GM18519 (cell line): ENCODE measurements at regions not wholly inside any gene's neighbourhood (a gene's known extent, or its start where the extent isn't known, plus 50 kb on each side); places are given as distances from the start of the nearest gene placed in this dataset.

Experiments
- ATAC-seq: cut with Tn5 transposase; IDR thresholded peaks from one replicate; pipeline ENCODE4 v1.9.1; 2021; ENCODE audit warnings: mild to moderate bottlenecking, moderate library complexity; ENCODE audit not compliant: unreplicated experiment, low FRiP score

DNA sequence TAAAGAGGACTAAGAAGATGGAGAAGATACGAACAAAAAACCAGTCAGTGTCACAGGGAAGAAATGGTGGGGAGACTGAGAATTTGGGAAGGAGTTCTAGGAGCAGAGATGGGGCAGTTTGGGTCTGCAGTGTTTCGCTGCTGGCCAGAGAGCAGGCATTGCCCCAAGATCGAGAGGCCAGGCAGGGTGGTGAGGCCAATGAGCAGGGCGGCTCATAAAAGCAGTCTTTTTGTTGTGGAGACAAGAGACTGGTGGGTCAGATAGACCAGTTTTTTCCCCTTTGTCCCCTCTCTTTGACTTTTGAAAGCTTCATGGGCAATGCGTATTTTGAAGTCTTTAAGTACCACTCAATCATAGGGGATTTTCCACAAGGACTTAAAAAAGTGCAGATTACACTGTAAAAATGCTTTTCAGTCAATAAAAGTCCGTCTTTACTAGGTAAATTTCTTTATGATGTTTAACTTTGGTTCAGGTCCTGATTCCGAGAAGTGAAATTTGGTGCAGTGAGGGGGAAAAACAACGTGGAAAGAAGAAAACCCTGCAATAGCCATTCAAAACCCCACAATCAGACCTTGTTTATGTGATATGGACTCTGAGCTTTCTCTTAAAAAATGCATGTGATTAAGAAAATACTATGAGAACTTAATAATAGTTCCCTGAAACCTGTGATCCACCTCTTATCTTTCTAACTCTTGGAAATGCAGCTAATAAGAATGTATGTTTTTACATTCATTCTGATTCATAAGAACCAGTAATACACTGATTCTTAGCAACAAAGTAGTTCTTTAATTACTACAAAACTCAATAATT, 338.9 kb downstream of the KLF5 start:
- ATAC-seq, result no peak

DNA sequence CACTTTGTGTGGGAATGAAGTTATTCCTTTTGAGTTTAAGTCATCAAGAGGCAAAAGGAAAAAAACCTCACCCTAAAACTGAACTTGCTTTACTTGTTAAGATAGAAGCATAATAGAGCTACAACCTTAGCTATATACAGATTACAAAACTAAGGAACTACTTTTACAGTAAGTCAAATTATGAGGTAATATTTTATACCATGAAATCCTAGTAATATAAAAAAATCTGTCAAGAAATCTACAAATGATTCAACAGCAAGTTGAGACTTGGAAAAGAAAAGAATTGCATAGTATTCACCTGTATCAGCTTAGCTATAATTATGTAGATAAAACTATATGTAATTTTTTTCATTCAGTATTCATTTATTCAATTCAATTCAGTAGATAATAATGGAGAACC, 335.3 kb downstream of the KLF5 start:
- ATAC-seq, result no peak

DNA sequence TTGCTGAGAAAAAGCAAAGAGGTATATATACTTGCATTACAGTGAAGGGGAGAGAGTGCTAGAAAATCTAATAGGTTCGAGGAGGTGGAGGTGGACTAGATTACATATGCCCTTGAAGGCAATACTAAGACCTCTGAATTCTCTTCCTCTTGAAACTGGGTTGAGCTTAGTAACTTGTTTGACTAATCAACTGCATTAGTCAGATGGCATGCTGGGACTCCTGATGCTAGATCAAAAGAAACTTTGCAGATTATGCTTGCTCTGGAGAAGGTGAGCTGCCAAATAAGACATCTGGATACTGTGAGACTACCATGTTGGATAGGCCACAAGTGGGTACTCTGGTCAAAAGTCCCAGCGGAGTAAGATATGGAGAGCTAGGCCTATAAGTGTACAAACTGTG, 331.3 kb downstream of the KLF5 start:
- ATAC-seq, result no peak

DNA sequence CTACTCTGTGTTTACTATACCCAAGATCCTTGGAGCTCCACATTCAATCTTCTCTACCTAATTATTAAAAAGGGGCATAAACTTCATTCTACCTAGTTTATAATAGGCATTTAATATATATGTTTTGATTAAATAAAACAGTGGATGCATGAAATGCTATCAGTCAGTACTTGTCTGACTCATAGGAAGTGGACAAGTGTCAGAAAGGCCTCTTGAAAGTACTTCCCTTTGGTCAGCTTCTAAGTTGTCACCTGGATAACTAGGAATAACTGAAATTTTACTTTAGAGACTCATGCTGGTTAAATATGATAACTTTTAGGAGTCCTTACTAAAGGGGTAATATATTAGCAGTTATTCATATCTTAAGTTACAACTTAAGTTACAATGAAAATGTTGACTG, 329.8 kb downstream of the KLF5 start:
- no peak for ATAC-seq

DNA sequence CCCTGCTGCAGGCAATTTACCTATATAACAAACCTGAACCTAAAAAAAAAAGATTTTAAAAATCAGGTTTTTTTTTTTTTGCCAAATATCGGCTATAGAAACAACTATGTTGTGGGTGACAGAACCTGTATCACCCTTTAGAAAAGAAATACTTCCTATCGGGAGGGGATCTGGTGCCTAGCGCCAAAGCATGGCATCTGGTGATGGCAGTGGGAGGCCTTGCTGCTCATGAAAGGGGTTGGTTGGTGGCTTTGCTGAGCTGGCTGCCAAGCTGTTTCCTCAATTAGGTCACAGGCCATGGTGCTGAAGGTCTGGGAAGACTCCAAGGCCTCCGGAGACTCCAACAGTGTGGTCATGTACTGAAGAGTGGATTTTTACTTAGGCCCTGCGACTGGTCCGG, 328.5 kb downstream of the KLF5 start:
- ATAC-seq, result no peak

DNA sequence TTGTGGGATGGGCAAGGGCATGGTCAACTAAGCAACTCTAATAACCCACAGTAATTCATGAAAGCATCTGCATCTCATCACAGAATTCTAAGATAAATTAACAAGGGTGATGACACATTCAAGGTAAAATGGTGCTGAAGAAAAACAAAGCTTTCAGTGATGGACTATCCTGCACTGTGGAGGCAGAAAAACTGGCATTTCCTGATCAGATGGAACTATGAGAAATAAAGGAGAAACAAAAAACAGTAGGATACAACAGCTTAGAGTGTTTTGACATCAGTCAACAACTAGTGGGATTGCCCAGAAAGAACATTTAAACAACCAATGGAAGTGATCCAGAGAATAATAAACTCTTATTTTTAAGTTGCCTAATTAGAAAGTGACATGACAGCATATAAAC, 327.0 kb downstream of the KLF5 start:
- no peak for ATAC-seq

DNA sequence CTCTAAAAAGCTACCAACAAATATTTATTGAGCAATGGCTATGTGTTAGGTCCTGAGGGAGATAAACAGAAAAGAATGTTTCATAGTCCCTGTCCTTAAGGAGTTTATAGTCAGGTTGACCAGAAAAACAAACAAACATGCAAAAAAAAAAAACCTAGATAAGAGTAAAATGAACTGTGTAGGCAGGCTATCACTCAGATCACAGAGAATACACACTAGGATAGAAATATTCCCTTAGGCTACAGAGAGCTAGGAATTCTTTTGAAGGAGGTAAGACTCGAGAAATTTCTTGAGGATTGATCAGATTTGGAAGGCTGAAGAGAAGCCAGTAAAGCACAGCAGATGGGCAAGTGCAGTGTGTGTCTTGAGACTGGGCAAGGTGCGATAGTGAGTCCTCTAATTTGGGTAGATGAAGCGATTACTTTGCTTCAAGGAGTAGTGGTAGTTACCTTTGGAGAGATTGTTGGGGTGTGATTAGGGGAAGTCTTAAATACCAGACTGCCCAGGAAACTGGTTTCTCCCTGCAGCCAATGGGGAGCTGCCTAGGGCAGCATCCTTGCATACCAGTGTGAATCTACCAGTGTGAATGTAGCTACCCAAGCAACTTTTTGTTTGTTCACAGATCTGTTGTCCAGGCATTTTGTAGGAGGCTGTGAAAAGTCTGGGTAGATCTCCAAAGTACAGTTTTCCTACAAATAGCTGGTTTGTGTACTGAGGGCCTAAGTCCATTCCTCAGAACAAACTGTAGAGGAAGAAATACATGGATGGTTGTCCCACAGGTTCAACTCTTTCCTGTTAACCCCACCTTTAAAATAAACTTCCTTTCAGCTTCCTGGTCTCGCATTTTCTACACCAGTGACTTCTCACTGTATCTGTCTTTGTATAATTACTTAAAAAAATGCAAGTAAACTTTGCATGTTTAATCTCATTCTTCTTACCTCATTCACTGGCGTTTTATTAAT, 314.1 kb downstream of the KLF5 start:
- ATAC-seq, result no peak

DNA sequence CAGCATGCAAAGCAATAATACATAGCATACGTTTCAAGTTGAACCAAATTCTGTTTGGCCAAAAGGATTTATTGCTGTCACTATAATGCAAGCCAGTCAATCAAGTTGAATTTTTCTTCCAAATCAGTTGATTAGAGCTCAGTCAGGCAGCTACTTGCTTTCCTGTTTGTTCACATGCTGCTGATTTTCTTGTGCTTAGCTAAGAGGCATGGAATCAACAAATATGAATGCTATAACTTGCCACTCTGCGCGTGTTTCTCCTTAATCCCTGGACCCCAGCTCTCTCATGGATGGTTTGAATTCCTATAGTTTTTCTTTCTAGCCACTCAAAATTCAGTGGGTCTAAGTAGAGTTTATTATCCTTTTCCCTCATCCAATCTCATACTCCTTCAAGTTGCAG, 311.3 kb downstream of the KLF5 start:
- no peak for ATAC-seq

DNA sequence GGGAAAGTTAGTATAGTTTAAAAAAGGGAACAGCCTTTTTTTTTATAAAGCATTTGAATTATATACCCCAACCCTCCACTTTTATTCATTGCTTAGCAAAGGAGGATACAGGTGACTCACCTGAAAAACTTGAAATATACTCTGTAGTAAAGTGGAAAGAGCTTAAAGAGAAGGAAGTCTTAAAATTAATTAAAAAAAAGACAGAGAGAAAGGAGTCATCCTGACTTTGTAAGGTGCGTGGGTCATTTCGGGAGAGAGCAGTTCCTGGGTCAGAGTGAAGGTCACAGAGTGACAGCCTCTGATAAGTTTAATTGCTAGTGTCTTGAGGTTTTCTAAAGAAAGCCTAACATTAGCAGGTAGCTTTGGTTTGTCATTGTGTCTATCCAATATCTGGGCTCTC, 310.3 kb downstream of the KLF5 start:
- ATAC-seq, result no peak

DNA sequence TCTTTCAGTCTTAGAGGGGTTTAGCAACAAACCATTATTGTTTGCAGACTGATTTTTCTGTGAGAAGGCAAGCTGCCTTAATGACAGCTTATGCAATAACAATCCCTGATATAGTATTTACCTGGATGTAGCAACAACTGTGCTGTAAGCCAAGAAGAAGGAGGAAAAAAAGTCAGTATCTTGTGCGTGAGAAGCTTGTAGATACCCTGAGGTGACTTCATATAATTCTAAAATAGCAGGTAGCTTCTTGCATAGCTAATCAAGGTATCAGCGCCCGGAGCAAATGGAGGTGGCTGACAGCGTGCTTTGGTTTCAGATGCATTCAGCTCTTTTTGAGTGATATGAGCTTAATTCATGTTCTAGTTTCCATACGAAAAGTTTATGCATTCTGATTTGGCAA, 309.8 kb downstream of the KLF5 start:
- ATAC-seq, result no peak

DNA sequence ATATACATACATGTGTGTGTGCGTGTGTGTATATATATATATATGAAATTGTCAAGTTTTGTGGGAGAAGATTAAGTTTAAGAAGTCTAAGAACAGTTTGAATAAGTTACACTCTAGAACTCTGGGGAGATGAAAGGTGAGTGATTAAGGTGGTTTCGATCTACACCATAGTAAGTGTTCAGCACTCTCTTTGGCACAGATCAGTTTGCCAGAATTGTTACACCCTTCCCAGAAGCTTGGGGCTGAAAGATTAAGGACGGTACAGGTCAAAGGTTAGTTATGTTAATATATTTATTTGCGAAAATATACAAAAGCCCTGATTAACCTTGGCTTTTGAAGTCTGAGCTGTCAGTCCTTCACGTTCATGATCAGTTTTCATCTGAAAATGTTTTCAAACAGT, 309.1 kb downstream of the KLF5 start:
- ATAC-seq, result no peak

DNA sequence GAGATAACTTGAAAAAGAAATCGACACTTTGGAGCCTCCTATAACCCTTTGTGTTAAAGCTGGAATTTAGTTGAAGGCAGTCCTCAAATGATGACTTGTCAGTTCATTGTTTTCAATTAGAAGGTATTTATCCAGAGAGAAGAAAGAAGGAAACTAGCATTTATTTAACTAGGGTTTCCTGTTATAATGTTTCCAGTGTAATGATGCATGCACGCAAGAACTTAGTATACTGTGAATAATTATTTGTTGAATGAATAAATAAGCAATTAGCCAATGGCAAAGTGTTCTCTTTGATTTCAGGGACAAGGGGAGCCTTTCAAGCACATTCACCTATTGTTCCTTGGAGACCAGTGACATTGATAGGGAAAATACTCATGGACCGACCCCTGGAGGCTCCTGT, 307.4 kb downstream of the KLF5 start:
- no peak for ATAC-seq

DNA sequence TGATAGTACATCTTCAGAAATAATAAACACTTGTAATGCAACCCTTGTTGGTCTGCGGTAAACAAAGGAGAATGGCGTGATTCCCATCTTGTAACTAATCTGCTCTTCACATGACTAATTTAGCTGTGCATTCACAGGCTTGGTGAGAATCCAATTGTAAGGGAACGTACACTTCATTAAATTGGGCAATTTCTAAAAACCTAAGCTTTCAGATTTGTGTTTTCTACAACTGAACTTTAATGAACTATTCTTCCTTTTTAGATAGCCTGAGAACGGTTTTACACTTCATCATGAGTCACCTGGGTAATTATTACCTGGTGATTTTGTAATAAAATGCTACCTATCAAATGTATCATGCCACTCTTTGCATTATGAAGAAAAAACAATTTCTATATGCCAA, 306.9 kb downstream of the KLF5 start:
- ATAC-seq, result no peak

DNA sequence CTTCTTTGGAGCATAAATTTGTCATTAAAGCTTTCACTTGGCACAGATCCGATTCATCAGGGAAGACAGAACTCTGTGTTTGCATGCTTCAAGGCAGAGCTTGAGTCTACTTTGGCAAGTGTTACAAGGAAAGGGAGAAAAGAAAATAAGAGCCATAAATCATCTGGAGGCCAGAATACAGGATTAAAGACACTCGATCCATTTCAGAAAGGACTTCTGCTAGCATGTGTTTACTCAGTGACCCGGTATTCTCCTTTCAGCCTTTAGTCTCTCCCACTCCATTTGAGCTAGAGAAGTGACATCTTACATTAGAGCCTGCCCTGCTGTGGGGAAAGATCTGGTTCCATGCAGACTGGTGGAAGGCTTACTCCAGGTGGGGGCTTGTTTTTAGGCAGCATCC, 306.4 kb downstream of the KLF5 start:
- ATAC-seq, result no peak

DNA sequence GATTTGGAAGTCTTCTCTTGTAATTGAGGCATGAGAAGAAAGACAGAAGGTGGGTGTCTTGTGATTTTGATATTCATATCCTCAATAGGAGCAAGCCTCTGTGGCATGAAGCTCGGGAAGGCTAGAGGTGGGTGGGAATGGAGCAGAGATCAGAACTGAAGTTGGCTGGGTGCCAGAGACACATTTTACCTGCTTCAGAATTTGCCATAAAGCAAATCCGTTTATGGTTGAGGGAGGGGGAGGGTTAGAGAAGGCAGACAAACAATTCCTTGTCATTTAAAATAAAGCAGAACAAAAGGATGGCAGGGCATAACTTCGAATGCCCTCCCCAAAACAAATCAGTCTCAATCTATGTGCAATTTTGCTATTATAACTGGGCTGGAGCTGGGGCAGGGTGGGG, 305.9 kb downstream of the KLF5 start:
- no peak for ATAC-seq

DNA sequence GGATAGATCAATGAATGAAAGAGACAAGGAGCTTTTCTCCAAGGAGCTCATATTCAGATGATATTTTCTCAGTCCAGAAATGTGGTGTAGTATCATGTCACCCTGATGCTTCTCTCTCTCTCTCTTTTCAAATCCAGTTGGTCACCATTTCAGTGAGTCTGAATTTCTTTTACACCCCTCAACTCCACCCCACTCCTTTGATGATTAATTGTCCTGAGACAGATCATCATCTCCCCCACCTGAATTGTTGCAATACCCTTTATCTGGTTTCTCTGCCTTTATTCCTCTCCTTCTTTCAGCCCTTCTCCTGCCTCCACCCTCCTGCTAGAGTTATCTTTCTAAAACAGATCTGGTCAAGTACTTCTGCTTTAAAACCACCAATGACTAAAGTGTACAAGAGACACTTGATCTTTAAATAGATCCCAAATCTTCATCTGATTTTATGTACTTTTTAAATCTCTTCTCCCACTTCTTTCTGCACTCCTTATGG, 299.8 kb downstream of the KLF5 start:
- ATAC-seq, result no peak

DNA sequence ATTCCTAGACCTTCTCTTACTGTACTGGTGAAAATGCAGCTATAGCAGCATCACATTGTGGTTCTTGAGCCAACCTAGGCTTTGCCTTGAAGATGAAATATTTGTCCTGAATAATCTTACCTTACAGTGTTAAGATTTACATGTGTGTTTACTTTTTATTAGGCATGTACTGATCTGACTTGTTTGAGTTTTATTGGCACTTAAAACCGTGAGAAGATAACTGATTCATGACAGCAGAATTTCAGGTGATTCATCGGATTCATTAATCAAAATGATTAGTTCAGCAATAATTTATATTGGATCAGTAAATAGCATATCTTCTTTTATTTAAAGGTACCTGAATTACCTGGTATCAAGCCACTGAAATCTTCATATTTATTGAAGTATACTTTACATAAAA, 296.3 kb downstream of the KLF5 start:
- ATAC-seq, result no peak

DNA sequence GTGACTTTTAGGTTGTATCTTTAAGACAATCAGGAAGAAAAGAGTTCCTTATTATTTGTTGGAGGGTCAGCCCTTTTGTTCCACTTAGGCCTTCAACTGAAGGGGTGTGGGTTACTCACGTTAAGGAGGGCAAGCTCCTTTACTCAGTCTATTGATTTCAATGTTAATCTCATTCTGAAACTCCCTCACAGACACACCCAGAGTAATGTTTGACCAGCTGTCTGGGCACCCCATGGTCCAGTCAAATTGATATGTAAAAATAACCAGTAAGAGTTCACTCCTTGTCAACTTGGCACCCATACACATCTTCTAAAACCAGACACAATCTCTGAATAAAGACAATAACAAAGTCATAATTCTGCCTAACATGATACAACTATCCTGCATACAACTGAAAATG, 292.9 kb downstream of the KLF5 start:
- no peak for ATAC-seq

DNA sequence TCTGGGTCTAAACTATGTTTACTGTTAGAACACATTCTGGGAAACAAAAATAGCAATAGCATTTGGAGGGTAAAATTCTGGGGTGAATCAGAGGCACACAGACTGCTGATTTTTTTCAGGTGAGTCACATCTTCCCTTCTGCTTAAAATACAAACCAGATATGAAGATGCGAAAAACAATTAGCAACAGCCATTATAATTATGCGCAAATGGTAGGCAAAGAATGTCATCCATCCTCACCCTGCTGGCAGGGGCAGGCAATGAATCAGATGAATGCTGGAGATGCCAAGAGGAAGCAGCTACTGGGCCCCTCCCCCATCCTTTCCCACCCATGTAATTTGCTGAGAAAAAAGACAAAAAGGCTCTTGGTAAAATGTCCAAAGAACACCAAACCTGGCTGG, 282.9 kb downstream of the KLF5 start:
- ATAC-seq, result no peak

DNA sequence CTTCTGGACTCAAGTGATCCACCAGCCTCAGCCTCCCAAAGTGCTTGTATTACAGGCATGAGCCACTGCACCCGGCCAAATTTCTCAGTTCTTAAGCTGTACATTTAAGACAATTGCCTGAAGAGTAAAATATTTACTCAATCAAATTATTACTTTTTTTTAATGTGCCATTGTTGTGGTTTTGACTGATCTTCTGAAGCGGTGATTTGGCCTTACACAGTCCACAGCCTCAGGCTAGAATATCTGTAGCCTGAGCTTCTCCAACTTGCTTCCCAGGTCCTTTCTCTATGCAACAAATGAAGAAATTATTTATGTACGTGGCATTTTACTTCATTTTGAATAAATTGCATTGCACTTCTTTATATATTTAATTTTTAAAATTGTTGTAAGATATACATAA, 281.3 kb downstream of the KLF5 start:
- no peak for ATAC-seq

DNA sequence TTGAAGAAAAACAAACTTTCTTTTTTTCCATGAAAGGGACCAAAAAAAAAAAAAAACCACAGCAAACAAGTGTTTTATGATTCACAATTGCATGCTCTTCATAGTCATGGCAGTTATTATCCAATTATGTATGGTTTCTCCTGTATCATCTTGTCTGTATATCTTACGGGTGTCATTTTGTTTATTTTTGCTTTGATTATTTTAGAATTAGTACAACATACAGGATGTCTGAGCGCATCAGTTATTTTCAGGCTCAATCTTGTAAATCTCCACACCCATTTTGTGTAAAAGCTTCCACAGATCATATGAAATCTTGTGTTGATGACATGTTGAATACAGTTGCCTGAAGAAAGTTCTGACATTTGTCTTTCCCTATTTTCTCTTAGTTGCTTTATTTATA, 280.3 kb downstream of the KLF5 start:
- ATAC-seq, result no peak

DNA sequence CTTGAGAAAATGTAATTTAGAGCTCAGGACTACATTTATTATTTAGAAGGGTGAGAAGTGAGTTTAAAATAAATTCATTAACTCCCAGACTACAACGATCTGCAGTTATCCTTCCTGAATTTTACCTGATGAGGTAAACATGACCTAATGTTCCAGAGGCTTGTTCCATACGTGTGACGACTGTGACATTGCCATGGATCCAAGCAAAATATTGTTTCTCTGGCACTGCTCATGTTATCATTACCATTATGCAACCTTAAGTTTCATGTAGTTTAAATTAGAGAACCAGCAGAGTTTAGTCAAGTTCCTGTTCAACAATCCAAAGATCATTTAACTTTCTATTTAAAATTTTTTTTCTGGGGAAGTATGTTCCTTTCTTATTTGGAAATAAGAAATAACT, 279.6 kb downstream of the KLF5 start:
- ATAC-seq, result no peak
